Lower leg skin (tissue), 4 donors: ENCODE measurements at regions not wholly inside any gene's neighbourhood (a gene's known extent, or its start where the extent isn't known, plus 50 kb on each side); places are given as distances from the start of the nearest gene placed in this dataset.

Experiments used
- DNase-seq, 2 donors: peaks; one replicate each; pipeline ENCODE4 v3.0.0-alpha.2; 2019; ENCODE audit warnings: low spot score in 2 of 2
- H3K4me3 ChIP-seq: fragments of 200-600 bp; sonication (generic); 2 replicates; pipeline ENCODE4 v1.5.1; 2017; ENCODE audit warnings: mild to moderate bottlenecking, low read depth; ENCODE audit not compliant: poor library complexity, severe bottlenecking
- CTCF ChIP-seq, 3 donors: fragments of 450-650 bp; IDR thresholded peaks; one replicate each; pipeline ENCODE4 v1.5.1; 2016; ENCODE audit warnings: antibody characterized with exemption in 3 of 3, mild to moderate bottlenecking in 3 of 3, moderate library complexity in 2 of 3
- POLR2A ChIP-seq, 2 donors: fragments of 450-650 bp; IDR thresholded peaks; one replicate each; pipeline ENCODE4 v1.6.1; 2016 to 2017; ENCODE audit warnings: antibody characterized with exemption in 2 of 2, mild to moderate bottlenecking in 1 of 2, moderate library complexity in 1 of 2
- WGBS, 2 donors: methylation state at CpG; one replicate each; pipeline ENCODE4 v1.1.5; 2018; 5-methylcytosine and 5-hydroxymethylcytosine counted together
- intact Hi-C: fragments of 100-400 bp; cut with DNase I; formaldehyde crosslinking; loops from one replicate; pipeline ENCODE4 v1.15.0; 2023; ENCODE audit warnings: low total_unique reads

- 74 to 77% methylated on average over 5 of the region's 5 CpGs for WGBS, 2 donors
- TF ChIP-seq POLR2A (IDR thresholded peaks at IDR 0.05) (no peak), CTCF (IDR thresholded peaks at IDR 0.05) (no peak)
- DNase-seq: no peak
- intact Hi-C loops: no loop called here
- no peak overlapping the region for H3K4me3 ChIP-seq
These were observed 58.5 kb downstream of the IGLL5 start for GRCh38 chr22:22946131-22946530.

GRCh38 chr22:22948651-22949571, 61.3 kb downstream of the IGLL5 start:
- 75 to 77% methylated on average over 9 to 10 of the region's 10 CpGs for WGBS, 2 donors
- intact Hi-C loops: no loop called here
- TF ChIP-seq CTCF (IDR thresholded peaks at IDR 0.05): no peak
- TF ChIP-seq POLR2A (IDR thresholded peaks at IDR 0.05): no peak
- no peak overlapping the region for H3K4me3 ChIP-seq
- peak in 1 of 2 donors; percentile 9 for DNase-seq

- intact Hi-C loops: loop anchor here (10.0 kb wide), 1 partner anchor 95 kb away; no protein-coding TSS in a partner anchor
These were observed 62.3 kb downstream of the IGLL5 start for GRCh38 chr22:22949953-22950352.

GRCh38 chr22:22951035-22951434, 63.4 kb downstream of the IGLL5 start:
- WGBS, 2 donors: 93 to 96% methylated on average over 4 of the region's 4 CpGs
- intact Hi-C loops: loop anchor here (10.0 kb wide), 1 partner anchor 96 kb away; no protein-coding TSS in a partner anchor
- peak in 1 of 2 donors; percentile 5 for DNase-seq
- H3K4me3 ChIP-seq: no peak overlapping the region
- no peak for TF ChIP-seq CTCF (IDR thresholded peaks at IDR 0.05)
- TF ChIP-seq POLR2A (IDR thresholded peaks at IDR 0.05): no peak

More at GRCh38 chr22:22949953-22950352, 62.3 kb downstream of the IGLL5 start:
- H3K4me3 ChIP-seq: no peak overlapping the region
- DNase-seq: peak in 1 of 2 donors; percentile 4
- WGBS, 2 donors: 81 to 90% methylated on average over 1 of the region's 1 CpG
- TF ChIP-seq CTCF (IDR thresholded peaks at IDR 0.05) (no peak), POLR2A (IDR thresholded peaks at IDR 0.05) (no peak)

- intact Hi-C loops: loop anchor here (10.0 kb wide), 1 partner anchor 98 kb away; no protein-coding TSS in a partner anchor
- H3K4me3 ChIP-seq: no peak overlapping the region
- WGBS, 2 donors: 78 to 80% methylated on average over 6 of the region's 6 CpGs
- DNase-seq: no peak
- TF ChIP-seq CTCF (IDR thresholded peaks at IDR 0.05) (no peak), POLR2A (IDR thresholded peaks at IDR 0.05) (no peak)
These were observed 65.1 kb downstream of the IGLL5 start for GRCh38 chr22:22952531-22953280.
